Trophoblast cell (in vitro differentiated cells and primary cell): ENCODE measurements at regions not wholly inside any gene's neighbourhood (a gene's known extent, or its start where the extent isn't known, plus 50 kb on each side); places are given as distances from the start of the nearest gene placed in this dataset.

Source experiments
- DNase-seq, 2 donors: peaks; one replicate each; pipeline ENCODE4 v3.0.0-alpha.2; 2016
- H2AFZ ChIP-seq: 2 replicates; pipeline ENCODE4 v1.6.1; 2013; ENCODE audit warnings: low read length, moderate library complexity, mild to moderate bottlenecking; ENCODE audit not compliant: insufficient read depth, poor library complexity
- H2AK5ac ChIP-seq: 2 replicates; pipeline ENCODE4 v1.6.1; 2013; ENCODE audit warnings: mild to moderate bottlenecking, low read length
- H2BK120ac ChIP-seq: 2 replicates; pipeline ENCODE4 v1.6.1; 2013; ENCODE audit warnings: low read length, mild to moderate bottlenecking, moderate library complexity; ENCODE audit not compliant: insufficient read depth, poor library complexity
- H2BK12ac ChIP-seq: 2 replicates; pipeline ENCODE4 v1.6.1; 2013; ENCODE audit warnings: mild to moderate bottlenecking, low read length, moderate library complexity
- H2BK5ac ChIP-seq: 2 replicates; pipeline ENCODE4 v1.6.1; 2013; ENCODE audit warnings: low read length, low read depth, moderate library complexity, mild to moderate bottlenecking; ENCODE audit not compliant: poor library complexity
- H3K14ac ChIP-seq: 2 replicates; pipeline ENCODE4 v1.6.1; 2013; ENCODE audit warnings: mild to moderate bottlenecking, low read length
- H3K18ac ChIP-seq: 2 replicates; pipeline ENCODE4 v1.6.1; 2013; ENCODE audit warnings: mild to moderate bottlenecking, low read length
- H3K23ac ChIP-seq: 2 replicates; pipeline ENCODE4 v1.6.1; 2013; ENCODE audit warnings: low read length
- H3K27ac ChIP-seq: 2 replicates; pipeline ENCODE4 v1.5.1; 2013; ENCODE audit warnings: low read depth, mild to moderate bottlenecking, inconsistent platforms, low read length, moderate library complexity
- H3K27me3 ChIP-seq: 2 replicates; pipeline ENCODE4 v1.6.1; 2013; ENCODE audit warnings: inconsistent platforms, mild to moderate bottlenecking, low read length, moderate library complexity; ENCODE audit not compliant: insufficient read depth
- H3K36me3 ChIP-seq, 2 experiments: 1 replicate in 1 of 2; 2 replicates in 1 of 2; pipeline ENCODE4 v1.6.1; 2013; ENCODE audit warnings: low read length in 2 of 2, mild to moderate bottlenecking in 2 of 2, moderate library complexity in 1 of 2; ENCODE audit not compliant: insufficient read depth in 2 of 2, control insufficient read depth in 1 of 2
- H3K4ac ChIP-seq: 2 replicates; pipeline ENCODE4 v1.6.1; 2013; ENCODE audit warnings: low read depth, mild to moderate bottlenecking, low read length, moderate library complexity
- H3K4me1 ChIP-seq, 2 experiments: 1 replicate in 1 of 2; 2 replicates in 1 of 2; pipeline ENCODE4 v1.6.1; 2013; ENCODE audit warnings: low read length in 2 of 2, mild to moderate bottlenecking in 2 of 2, moderate library complexity in 1 of 2; ENCODE audit not compliant: insufficient read depth in 2 of 2, control insufficient read depth in 1 of 2
- H3K4me2 ChIP-seq: 2 replicates; pipeline ENCODE4 v1.6.1; 2013; ENCODE audit warnings: inconsistent platforms, mild to moderate bottlenecking, low read length, moderate library complexity
- H3K4me3 ChIP-seq: 2 replicates; pipeline ENCODE4 v1.5.1; 2013; ENCODE audit warnings: mild to moderate bottlenecking, low read depth, low read length, inconsistent platforms
- H3K79me1 ChIP-seq: one replicate; pipeline ENCODE4 v1.6.1; 2013; ENCODE audit warnings: low read length
- H3K79me2 ChIP-seq: 2 replicates; pipeline ENCODE4 v1.6.1; 2013; ENCODE audit warnings: low read length, mild to moderate bottlenecking; ENCODE audit not compliant: control insufficient read depth, insufficient read depth, poor library complexity
- H3K9ac ChIP-seq: 2 replicates; pipeline ENCODE4 v1.6.1; 2013; ENCODE audit warnings: mild to moderate bottlenecking, low read length
- H3K9me3 ChIP-seq: 2 replicates; pipeline ENCODE4 v1.6.1; 2013; ENCODE audit warnings: low read depth, mild to moderate bottlenecking, control low read depth, inconsistent platforms, low read length; ENCODE audit not compliant: insufficient read depth
- H4K12ac ChIP-seq: 2 replicates; pipeline ENCODE4 v1.6.1; 2013; ENCODE audit warnings: low read depth, mild to moderate bottlenecking, low read length, moderate library complexity
- H4K8ac ChIP-seq: 2 replicates; pipeline ENCODE4 v1.6.1; 2013; ENCODE audit warnings: low read depth, mild to moderate bottlenecking, low read length, moderate library complexity
- H4K91ac ChIP-seq: one replicate; pipeline ENCODE4 v1.6.1; 2013; ENCODE audit warnings: low read depth, mild to moderate bottlenecking, low read length, moderate library complexity
- WGBS: extraction: QIAGEN DNeasy Blood & Tissue Kit; methylation state at CpG from one replicate; pipeline ENCODE4 v1.1.7; 2013; ENCODE audit warnings: missing lambda C conversion rate; ENCODE audit not compliant: insufficient read length, insufficient coverage; ENCODE audit errors: extremely low coverage; 5-methylcytosine and 5-hydroxymethylcytosine counted together

DNA sequence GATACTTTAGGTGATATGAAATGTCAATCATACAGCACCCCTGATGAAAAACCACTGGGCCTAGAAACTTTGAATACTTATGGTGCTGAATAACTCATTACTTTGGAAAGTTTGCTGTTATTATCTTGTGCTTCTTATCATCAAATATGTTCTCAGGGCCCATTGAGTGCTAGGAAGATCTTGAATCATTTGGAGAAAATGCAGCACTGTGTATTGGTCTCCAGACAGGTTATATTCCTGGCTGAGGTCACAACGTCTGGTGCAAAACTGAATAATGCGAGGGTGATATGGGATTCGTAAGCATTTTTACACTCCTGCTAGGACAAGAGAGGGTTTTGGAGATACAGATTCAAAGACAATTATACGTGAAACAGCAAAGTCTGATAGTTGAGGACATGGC, 249.4 kb upstream of the TNC start:
- no peak overlapping the region for H3K9ac ChIP-seq
- no peak overlapping the region for H3K18ac ChIP-seq
- no peak overlapping the region for H3K4me3 ChIP-seq
- no peak overlapping the region for H3K14ac ChIP-seq
- H3K79me2 ChIP-seq = no peaks in the 10 kb centered on the region
- H2BK5ac ChIP-seq = no peak overlapping the region
- H2BK120ac ChIP-seq = no peak overlapping the region
- peak; percentile 27 to 46 for DNase-seq
- H3K9me3 ChIP-seq = no peaks in the 10 kb centered on the region
- no peaks in the 10 kb centered on the region for H3K4me1 ChIP-seq
- H3K27ac ChIP-seq = no peak overlapping the region
- no peak overlapping the region for H4K8ac ChIP-seq
- no peak overlapping the region for H3K4me2 ChIP-seq
- H2BK12ac ChIP-seq = no peak overlapping the region
- no peaks in the 10 kb centered on the region for H3K36me3 ChIP-seq
- no peak overlapping the region for H4K12ac ChIP-seq
- no CpG with 5 or more reads among the region's 4 CpGs for WGBS
- no peaks in the 10 kb centered on the region for H3K27me3 ChIP-seq
- H3K4ac ChIP-seq = no peak overlapping the region
- H3K23ac ChIP-seq = no peak overlapping the region
- no peak overlapping the region for H4K91ac ChIP-seq
- H2AK5ac ChIP-seq = no peak overlapping the region
- H2AFZ ChIP-seq = no peak overlapping the region
- H3K79me1 ChIP-seq = no peaks in the 10 kb centered on the region

DNA sequence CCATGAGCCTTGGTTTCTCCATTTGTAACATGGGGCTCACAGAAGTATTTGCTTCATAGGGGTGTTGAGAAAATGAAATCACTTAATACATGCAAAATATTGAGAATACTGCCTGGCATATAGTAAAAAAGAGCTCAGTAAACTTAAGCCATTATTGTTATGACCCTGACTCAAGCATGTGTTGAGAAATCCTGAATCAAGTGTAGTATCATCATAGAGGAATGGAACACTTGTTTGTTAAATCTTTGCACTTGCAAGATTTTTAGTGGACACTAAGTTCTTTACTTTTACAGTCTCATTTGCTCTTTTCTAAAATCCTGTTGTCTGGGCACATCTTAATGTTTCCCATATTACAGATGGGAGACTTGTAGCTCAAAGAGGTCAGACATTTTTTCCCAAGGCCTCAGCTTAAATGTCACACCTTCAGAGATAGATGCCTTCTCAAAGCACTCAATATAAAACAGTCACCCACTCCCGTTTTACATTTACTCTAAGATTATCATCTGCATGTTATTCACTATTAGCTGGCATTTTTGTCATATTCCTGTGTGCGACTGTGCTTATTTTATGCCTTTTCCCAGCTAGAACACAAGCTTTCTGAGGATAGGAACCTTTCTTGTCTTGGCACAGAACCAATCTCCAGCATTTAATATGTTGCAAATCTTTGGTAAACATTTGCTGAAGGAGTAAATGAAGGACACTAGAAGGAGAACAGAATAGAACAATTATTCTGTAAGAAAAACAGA, 250.0 kb upstream of the TNC start:
- no peak overlapping the region for H3K4ac ChIP-seq
- no peaks in the 10 kb centered on the region for H3K36me3 ChIP-seq
- no peak overlapping the region for H3K4me2 ChIP-seq
- no peak overlapping the region for H4K8ac ChIP-seq
- no peak overlapping the region for H2BK12ac ChIP-seq
- H3K4me3 ChIP-seq = no peak overlapping the region
- H2AK5ac ChIP-seq = no peak overlapping the region
- H3K23ac ChIP-seq = no peak overlapping the region
- H3K27ac ChIP-seq = no peak overlapping the region
- no peak overlapping the region for H3K14ac ChIP-seq
- H3K27me3 ChIP-seq = no peaks in the 10 kb centered on the region
- H2BK120ac ChIP-seq = no peak overlapping the region
- WGBS = no CpG with 5 or more reads among the region's 2 CpGs
- H4K91ac ChIP-seq = no peak overlapping the region
- H3K18ac ChIP-seq = no peak overlapping the region
- DNase-seq = peak in 1 of 2 donors; percentile 29
- H3K4me1 ChIP-seq = peaks cover 0 to 2% of the 10 kb centered on the region in 2 experiments
- no peak overlapping the region for H2BK5ac ChIP-seq
- no peaks in the 10 kb centered on the region for H3K79me1 ChIP-seq
- no peaks in the 10 kb centered on the region for H3K9me3 ChIP-seq
- H4K12ac ChIP-seq = no peak overlapping the region
- H3K79me2 ChIP-seq = no peaks in the 10 kb centered on the region
- no peak overlapping the region for H2AFZ ChIP-seq
- no peak overlapping the region for H3K9ac ChIP-seq

DNA sequence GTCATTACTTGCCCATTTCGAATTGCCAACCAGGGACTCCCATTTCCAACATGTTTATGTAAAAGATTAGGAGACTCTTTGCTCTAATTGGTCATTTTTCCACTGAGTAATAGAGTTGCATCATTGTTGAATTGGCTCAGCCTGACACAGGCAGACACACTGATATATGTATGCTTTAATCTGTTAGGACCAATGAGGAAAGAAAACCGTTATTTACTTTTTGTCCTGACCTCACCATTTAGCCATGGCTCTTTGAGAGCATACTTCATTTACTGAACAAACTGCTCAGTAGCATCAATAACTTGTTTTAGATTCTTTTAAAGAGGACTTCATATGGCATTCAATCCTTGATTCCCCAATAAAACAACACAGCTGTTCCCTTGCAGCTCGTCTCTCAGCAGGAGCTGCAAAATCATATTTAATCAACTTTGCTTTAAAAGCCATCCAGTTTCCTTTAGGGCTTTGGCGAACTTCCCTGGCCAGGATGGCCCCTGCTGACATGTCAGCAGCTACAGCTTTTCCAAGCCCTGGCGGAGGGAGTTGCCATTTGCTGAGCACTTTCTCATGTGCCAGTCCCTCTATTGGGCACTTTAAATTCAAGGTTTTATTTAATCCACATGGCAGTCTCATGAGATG, 251.5 kb upstream of the TNC start:
- Histone ChIP-seq H3K4ac (no peak overlapping the region), H4K91ac (no peak overlapping the region), H2AK5ac (no peak overlapping the region), H2BK120ac (no peak overlapping the region), H3K4me1 (peaks cover 0 to 4% of the 10 kb centered on the region in 2 experiments), H3K27me3 (no peaks in the 10 kb centered on the region), H3K9me3 (no peaks in the 10 kb centered on the region), H3K14ac (no peak overlapping the region), H3K9ac (no peak overlapping the region), H3K18ac (no peak overlapping the region), H3K27ac (no peak overlapping the region), H3K79me1 (no peaks in the 10 kb centered on the region), H3K4me3 (no peak overlapping the region), H2BK12ac (no peak overlapping the region), H4K12ac (no peak overlapping the region), H3K36me3 (no peaks in the 10 kb centered on the region), H2AFZ (no peak overlapping the region), H3K23ac (no peak overlapping the region), H4K8ac (no peak overlapping the region), H3K79me2 (no peaks in the 10 kb centered on the region), H3K4me2 (no peak overlapping the region), H2BK5ac (no peak overlapping the region)
- DNase-seq = no peak
- WGBS = no CpG with 5 or more reads among the region's 5 CpGs

DNA sequence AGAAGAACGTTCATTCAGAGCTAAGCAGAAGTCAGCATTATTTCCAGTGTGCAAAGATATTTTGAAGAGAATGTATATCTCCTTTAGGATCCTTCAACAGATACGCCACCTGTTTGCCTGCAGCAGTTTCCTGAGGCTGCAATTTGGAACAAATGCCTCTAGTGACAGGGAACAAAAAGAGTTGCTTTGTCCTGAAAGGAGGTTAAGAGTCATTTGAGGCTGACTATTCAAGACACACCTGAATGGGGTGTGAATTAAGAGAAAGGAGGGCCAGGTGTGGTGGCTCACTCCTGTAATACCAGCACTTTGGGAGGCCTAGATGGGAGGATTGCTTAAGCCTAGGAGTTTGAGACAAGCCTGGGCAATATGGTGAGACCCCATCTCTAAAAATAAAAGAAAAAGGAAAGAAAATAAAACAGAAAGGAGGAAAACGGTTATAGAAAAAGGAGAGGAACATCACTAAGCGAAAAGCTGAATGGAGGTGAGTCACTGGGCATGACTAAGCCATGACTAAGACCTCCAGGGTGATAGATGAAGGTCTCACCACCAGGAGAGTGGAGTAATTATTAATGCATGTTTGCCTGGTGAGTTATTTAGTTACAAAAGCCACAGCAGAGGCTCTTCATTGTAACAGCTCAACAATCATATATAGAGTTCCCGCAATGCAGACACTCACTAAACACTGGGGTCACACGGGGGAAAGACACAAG, 255.2 kb upstream of the TNC start:
- Histone ChIP-seq H2BK120ac (no peak overlapping the region), H2BK5ac (no peak overlapping the region), H3K9ac (no peak overlapping the region), H2BK12ac (no peak overlapping the region), H3K4ac (no peak overlapping the region), H3K79me2 (no peaks in the 10 kb centered on the region), H3K27ac (no peak overlapping the region), H3K27me3 (no peaks in the 10 kb centered on the region), H2AFZ (no peak overlapping the region), H3K9me3 (no peaks in the 10 kb centered on the region), H4K8ac (no peak overlapping the region), H3K4me3 (no peak overlapping the region), H3K79me1 (no peaks in the 10 kb centered on the region), H3K23ac (no peak overlapping the region), H3K18ac (no peak overlapping the region), H2AK5ac (no peak overlapping the region), H3K36me3 (no peaks in the 10 kb centered on the region), H3K4me1 (peaks cover 0 to 4% of the 10 kb centered on the region in 2 experiments), H3K14ac (no peak overlapping the region), H4K91ac (no peak overlapping the region), H4K12ac (no peak overlapping the region), H3K4me2 (no peak overlapping the region)
- no CpG with 5 or more reads among the region's 6 CpGs for WGBS
- peak; percentile 85 for DNase-seq
